Breast epithelium (tissue), 4 donors: ENCODE measurements at regions not wholly inside any gene's neighbourhood (a gene's known extent, or its start where the extent isn't known, plus 50 kb on each side); places are given as distances from the start of the nearest gene placed in this dataset.

Source experiments
- DNase-seq, 2 donors: peaks; one replicate each; pipeline ENCODE4 v3.0.0-alpha.2; 2019; ENCODE audit warnings: low spot score in 2 of 2
- H3K27ac ChIP-seq, 2 donors: fragments of 200-600 bp; sonication (generic) in 1 of 2; one replicate each; pipeline ENCODE4 v1.5.1; 2016 to 2019; ENCODE audit warnings: mild to moderate bottlenecking in 1 of 2
- H3K27me3 ChIP-seq, 2 donors: fragments of 200-600 bp; sonication (generic) in 1 of 2; one replicate each; pipeline versions ENCODE4 v1.5.1 to v1.6.0; 2017 to 2019; ENCODE audit warnings: control low read depth in 1 of 2, mild to moderate bottlenecking in 1 of 2
- H3K36me3 ChIP-seq: fragments of 200-600 bp; one replicate; pipeline ENCODE4 v1.5.1; 2019
- H3K4me1 ChIP-seq, 2 donors: fragments of 200-600 bp; sonication (generic); one replicate each; pipeline ENCODE4 v1.5.1; 2016 to 2019; ENCODE audit warnings: control low read depth in 1 of 2
- H3K4me3 ChIP-seq, 3 donors: fragments of 200-600 bp; sonication (generic); 1 replicate in 2 of 3; 2 replicates in 1 of 3; pipeline ENCODE4 v1.5.1; 2016 to 2019; ENCODE audit warnings: mild to moderate bottlenecking in 3 of 3, moderate library complexity in 2 of 3
- H3K9me3 ChIP-seq, 2 donors: fragments of 200-600 bp; sonication (generic) in 1 of 2; one replicate each; pipeline ENCODE4 v1.5.1; 2016 to 2019; ENCODE audit warnings: control low read depth in 1 of 2
- CTCF ChIP-seq, 3 donors: fragments of 450-650 bp; IDR thresholded peaks; one replicate each; pipeline ENCODE4 v1.5.1; 2016 to 2017; ENCODE audit warnings: antibody characterized with exemption in 3 of 3, mild to moderate bottlenecking in 3 of 3, moderate library complexity in 3 of 3
- POLR2A ChIP-seq: fragments of 450-650 bp; IDR thresholded peaks from one replicate; pipeline ENCODE4 v1.6.1; 2016; ENCODE audit warnings: antibody characterized with exemption, mild to moderate bottlenecking, moderate library complexity
- POLR2AphosphoS5 ChIP-seq, 3 donors: sonication (generic); formaldehyde crosslinking; IDR thresholded peaks; one replicate each; pipeline ENCODE4 v1.6.1; 2017; ENCODE audit warnings: antibody characterized with exemption in 3 of 3
- intact Hi-C: fragments of 100-400 bp; cut with DNase I; formaldehyde crosslinking; loops from one replicate; pipeline ENCODE4 v1.15.1; 2023; ENCODE audit warnings: low total_unique reads

GRCh38 chr3:28751864-28752263, 403.2 kb upstream of the AZI2 start:
- Histone ChIP-seq H3K4me1 (no peaks in the 10 kb centered on the region), H3K27ac (no peak overlapping the region), H3K9me3 (peaks cover 0 to 25% of the 10 kb centered on the region in 2 donors), H3K36me3 (no peaks in the 10 kb centered on the region), H3K27me3 (no peaks in the 10 kb centered on the region), H3K4me3 (no peak overlapping the region)
- no peak for DNase-seq
- no peak for TF ChIP-seq POLR2AphosphoS5 (IDR thresholded peaks at IDR 0.05)
- no peak for TF ChIP-seq CTCF (IDR thresholded peaks at IDR 0.05)
- TF ChIP-seq POLR2A, result no peak
- intact Hi-C loops, result no loop called here

GRCh38 chr3:28752290-28752689, 403.7 kb upstream of the AZI2 start:
- Histone ChIP-seq H3K36me3 (no peaks in the 10 kb centered on the region), H3K4me3 (no peak overlapping the region), H3K27me3 (no peaks in the 10 kb centered on the region), H3K4me1 (no peaks in the 10 kb centered on the region), H3K9me3 (peaks cover 0 to 25% of the 10 kb centered on the region in 2 donors), H3K27ac (no peak overlapping the region)
- TF ChIP-seq POLR2AphosphoS5 (IDR thresholded peaks at IDR 0.05) (no peak), CTCF (IDR thresholded peaks at IDR 0.05) (no peak), POLR2A (no peak)
- intact Hi-C loops, result no loop called here
- DNase-seq, result no peak

GRCh38 chr3:28756056-28756455, 407.4 kb upstream of the AZI2 start:
- DNase-seq, result no peak
- no peak for TF ChIP-seq POLR2AphosphoS5 (IDR thresholded peaks at IDR 0.05)
- TF ChIP-seq POLR2A, result no peak
- TF ChIP-seq CTCF (IDR thresholded peaks at IDR 0.05), result no peak
- Histone ChIP-seq H3K27ac (no peak overlapping the region), H3K9me3 (peaks cover 0 to 15% of the 10 kb centered on the region in 2 donors), H3K4me1 (no peaks in the 10 kb centered on the region), H3K36me3 (no peaks in the 10 kb centered on the region), H3K27me3 (no peaks in the 10 kb centered on the region), H3K4me3 (no peak overlapping the region)
- intact Hi-C loops, result no loop called here

- H3K36me3 ChIP-seq, result no peaks in the 10 kb centered on the region
- no peak for DNase-seq
- H3K27ac ChIP-seq, result no peak overlapping the region
- intact Hi-C loops, result no loop called here
- no peaks in the 10 kb centered on the region for H3K4me1 ChIP-seq
- H3K4me3 ChIP-seq, result no peak overlapping the region
- H3K9me3 ChIP-seq, result peaks cover 0 to 9% of the 10 kb centered on the region in 2 donors
- TF ChIP-seq POLR2AphosphoS5 (IDR thresholded peaks at IDR 0.05), result no peak
- TF ChIP-seq CTCF (IDR thresholded peaks at IDR 0.05), result no peak
- TF ChIP-seq POLR2A, result no peak
- no peaks in the 10 kb centered on the region for H3K27me3 ChIP-seq
Measured at GRCh38 chr3:28758115-28758514, 409.5 kb upstream of the AZI2 start.

GRCh38 chr3:28761375-28761774, 412.8 kb upstream of the AZI2 start:
- H3K9me3 ChIP-seq, result no peaks in the 10 kb centered on the region
- no peak for DNase-seq

More at GRCh38 chr3:28761375-28761774, 412.8 kb upstream of the AZI2 start:
- Histone ChIP-seq H3K27me3 (no peaks in the 10 kb centered on the region), H3K4me1 (no peaks in the 10 kb centered on the region), H3K4me3 (no peak overlapping the region), H3K27ac (no peak overlapping the region), H3K36me3 (no peaks in the 10 kb centered on the region)
- intact Hi-C loops, result no loop called here
- TF ChIP-seq CTCF (IDR thresholded peaks at IDR 0.05), result no peak
- no peak for TF ChIP-seq POLR2A
- no peak for TF ChIP-seq POLR2AphosphoS5 (IDR thresholded peaks at IDR 0.05)
